ENCODE measurements at regions not wholly inside any gene's neighbourhood (a gene's known extent, or its start where the extent isn't known, plus 50 kb on each side); places are given as distances from the start of the nearest gene placed in this dataset.

DNA sequence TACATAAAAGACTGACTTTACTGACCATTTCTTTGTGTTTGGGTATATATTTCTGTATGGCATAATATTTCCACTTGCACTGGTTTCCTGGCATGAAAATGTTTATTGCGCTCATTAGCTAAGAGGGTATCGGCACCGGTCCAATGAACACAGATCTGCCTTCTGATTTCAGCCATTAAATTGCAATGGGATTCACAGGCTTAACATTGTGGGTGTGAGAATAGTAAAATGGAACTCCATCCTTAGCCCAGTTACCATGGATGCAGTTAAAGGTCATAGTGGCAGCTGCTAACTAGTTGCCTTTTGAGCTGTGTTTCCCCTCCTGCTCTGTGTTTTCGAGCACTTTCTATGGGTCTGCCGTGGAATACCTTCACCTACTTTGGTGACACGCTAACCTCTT lies 352.6 kb upstream of the POU3F3 start:
- no peak for DNase-seq
- Histone ChIP-seq H4K5ac (ENCODE audit: insufficient read length, low read depth, low read length) (peak overlapping the region; percentile 53), H3K4me1 (ENCODE audit: insufficient read depth, low read length) (peaks cover 2% of the 10 kb centered on the region; the same call in 1 of the 2 replicates), H3K18ac (ENCODE audit: insufficient read length, low read depth, low read length) (no peak overlapping the region), H3K9ac (ENCODE audit: extremely low read depth, insufficient read length, low read length) (no peak overlapping the region), H3K27ac (ENCODE audit: insufficient read length, low read depth, low read length) (no peak overlapping the region), H3K4me2 (ENCODE audit: insufficient read depth, insufficient read length, low read length) (no peak overlapping the region), H3K79me2 (ENCODE audit: insufficient read depth, low read length) (no peaks in the 10 kb centered on the region), H2BK5ac (ENCODE audit: insufficient read length, low read length) (peak overlapping the region; percentile 29), H4K8ac (replicated peaks; ENCODE audit: insufficient read length, low read depth, low read length) (no peak overlapping the region), H3K4ac (ENCODE audit: low read depth, low read length) (no peak overlapping the region), H2AFZ (ENCODE audit: low read length) (no peak overlapping the region), H2BK120ac (ENCODE audit: low read depth, low read length, poor library complexity, severe bottlenecking) (no peak overlapping the region), H4K91ac (ENCODE audit: insufficient read length, low read depth, low read length) (no peak overlapping the region), H3K14ac (ENCODE audit: insufficient read depth, low read length) (no peak overlapping the region), H3K27me3 (ENCODE audit: insufficient read depth, low read length) (no peaks in the 10 kb centered on the region), H3K79me1 (ENCODE audit: insufficient read depth, low read depth, low read length, poor library complexity, severe bottlenecking) (no peaks in the 10 kb centered on the region), H2BK15ac (ENCODE audit: low read depth, low read length) (no peak overlapping the region), H2AK5ac (ENCODE audit: insufficient read length, low read length) (no peak overlapping the region), H4K20me1 (ENCODE audit: control insufficient read depth, insufficient read depth, insufficient read length) (peaks cover 3% of the 10 kb centered on the region), H3K23me2 (ENCODE audit: insufficient read length, low read depth, low read length, poor library complexity, severe bottlenecking) (no peaks in the 10 kb centered on the region), H3K23ac (ENCODE audit: insufficient read length, low read depth, low read length) (no peak overlapping the region), H2BK20ac (ENCODE audit: low read depth, low read length, poor library complexity, severe bottlenecking) (no peak overlapping the region), H2BK12ac (ENCODE audit: insufficient read length, low read depth, low read length) (no peak overlapping the region), H3K56ac (ENCODE audit: insufficient read length, low read depth, low read length) (no peak overlapping the region), H3K9me3 (ENCODE audit: control insufficient read depth, low read depth, low read length) (no peaks in the 10 kb centered on the region), H3T11ph (ENCODE audit: low read length) (no peak overlapping the region)
- WGBS (ENCODE audit: extremely low coverage, insufficient read length, low lambda C conversion rate): no CpG with 5 or more reads among the region's 6 CpGs
- Mint-ChIP-seq H3K27ac (no peak overlapping the region), H3K9me3 (no peaks in the 10 kb centered on the region), H3K36me3 (ENCODE audit: insufficient read depth in 1 of 3, low read depth in 3 of 3) (no peaks in the 10 kb centered on the region), H3K27me3 (ENCODE audit: low read depth) (no peaks in the 10 kb centered on the region; the same call in 1 of the 2 replicates), H3K4me3 (no peak overlapping the region), H3K4me1 (peaks cover 17 to 27% of the 10 kb centered on the region in 2 experiments)
- TF ChIP-seq, protein P1, sequence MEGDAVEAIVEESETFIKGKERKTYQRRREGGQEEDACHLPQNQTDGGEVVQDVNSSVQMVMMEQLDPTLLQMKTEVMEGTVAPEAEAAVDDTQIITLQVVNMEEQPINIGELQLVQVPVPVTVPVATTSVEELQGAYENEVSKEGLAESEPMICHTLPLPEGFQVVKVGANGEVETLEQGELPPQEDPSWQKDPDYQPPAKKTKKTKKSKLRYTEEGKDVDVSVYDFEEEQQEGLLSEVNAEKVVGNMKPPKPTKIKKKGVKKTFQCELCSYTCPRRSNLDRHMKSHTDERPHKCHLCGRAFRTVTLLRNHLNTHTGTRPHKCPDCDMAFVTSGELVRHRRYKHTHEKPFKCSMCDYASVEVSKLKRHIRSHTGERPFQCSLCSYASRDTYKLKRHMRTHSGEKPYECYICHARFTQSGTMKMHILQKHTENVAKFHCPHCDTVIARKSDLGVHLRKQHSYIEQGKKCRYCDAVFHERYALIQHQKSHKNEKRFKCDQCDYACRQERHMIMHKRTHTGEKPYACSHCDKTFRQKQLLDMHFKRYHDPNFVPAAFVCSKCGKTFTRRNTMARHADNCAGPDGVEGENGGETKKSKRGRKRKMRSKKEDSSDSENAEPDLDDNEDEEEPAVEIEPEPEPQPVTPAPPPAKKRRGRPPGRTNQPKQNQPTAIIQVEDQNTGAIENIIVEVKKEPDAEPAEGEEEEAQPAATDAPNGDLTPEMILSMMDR (conservative IDR thresholded peaks at IDR 0.05): no peak

Data from H9 (cell line).